NCI-H446 treated with DMSO at 0.1 percent for 48 hours (cell line): ENCODE measurements at regions not wholly inside any gene's neighbourhood (a gene's known extent, or its start where the extent isn't known, plus 50 kb on each side); places are given as distances from the start of the nearest gene placed in this dataset.
"Not testable (repeated sequence)": the region's sequence is repeated elsewhere in the genome, so short reads cannot be mapped to it uniquely, and the experiment has no call there.

Experiments used
- DNase-seq: peaks from one replicate; lab custom pipeline; 2025; lab: John Stamatoyannopoulos, UW

DNA sequence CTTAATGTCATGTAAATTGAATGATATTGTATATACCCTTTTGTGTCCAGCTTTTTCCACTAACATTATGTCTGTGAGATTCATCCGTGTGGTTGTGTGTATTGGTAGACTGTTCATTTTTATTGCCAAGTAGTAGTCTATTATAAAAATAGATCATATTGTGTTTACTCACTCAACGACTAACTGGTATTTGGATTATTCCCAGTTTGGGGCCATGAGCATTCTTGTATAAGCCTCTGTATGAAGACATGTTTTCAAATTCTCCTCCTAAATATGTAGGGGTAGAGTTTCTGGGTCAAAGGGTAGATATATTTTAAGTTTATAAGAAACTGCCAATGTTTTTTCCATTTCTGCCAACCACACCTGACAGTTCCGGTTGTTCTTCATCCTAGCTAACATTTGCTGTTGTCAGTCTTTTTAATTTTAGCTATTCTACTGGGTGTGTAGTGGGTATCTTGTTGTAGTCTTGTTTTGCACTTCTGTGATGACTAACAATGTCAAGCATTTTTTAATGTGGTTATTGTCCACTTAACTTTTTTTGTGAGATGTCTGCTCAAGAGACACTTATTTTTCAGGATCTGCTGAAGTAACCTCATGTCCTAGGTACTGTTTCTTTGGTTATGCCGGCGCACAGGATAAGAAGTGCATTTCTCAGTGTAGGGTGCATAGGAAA is 93.2 kb downstream of the DACT1 start:
- DNase-seq: no peak

DNA sequence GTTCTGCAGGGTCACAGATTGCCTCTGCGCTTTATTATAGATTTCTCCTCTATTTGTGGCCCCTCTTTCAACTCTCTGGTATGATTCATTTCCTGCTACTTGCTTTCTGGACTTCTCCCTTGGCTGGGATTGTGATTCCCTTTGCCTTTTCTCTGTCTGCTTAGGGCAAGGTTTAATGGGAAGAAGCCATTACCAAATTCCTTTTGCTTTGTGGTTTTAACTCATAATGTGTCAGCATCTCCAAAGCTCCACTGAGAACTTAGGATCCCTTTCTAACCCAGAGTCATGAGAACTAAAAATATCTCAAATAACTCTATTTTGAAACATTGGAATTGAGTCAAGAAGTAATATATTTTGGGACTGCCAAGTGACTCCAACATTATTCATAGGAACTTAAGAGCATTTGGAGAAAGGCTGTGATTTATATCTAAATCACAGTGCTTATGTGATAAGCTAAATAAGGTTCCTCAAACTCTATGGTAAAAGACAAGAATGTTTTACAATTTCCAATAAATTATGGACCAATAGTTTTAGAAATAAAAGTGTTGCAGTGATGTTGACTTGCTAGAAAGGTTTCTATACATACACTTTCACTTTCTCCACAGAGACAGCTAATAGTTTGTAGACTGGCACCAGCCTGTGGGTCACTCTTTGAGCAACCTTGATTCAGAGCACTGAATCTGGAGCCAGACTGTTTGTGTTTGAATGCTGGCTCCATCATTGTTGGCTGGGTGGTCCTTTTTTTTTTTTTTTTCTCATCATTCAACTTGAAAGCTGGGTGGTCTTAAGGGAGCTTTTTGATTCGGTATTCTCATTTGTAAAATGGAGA is 93.9 kb downstream of the DACT1 start:
- no peak for DNase-seq

DNA sequence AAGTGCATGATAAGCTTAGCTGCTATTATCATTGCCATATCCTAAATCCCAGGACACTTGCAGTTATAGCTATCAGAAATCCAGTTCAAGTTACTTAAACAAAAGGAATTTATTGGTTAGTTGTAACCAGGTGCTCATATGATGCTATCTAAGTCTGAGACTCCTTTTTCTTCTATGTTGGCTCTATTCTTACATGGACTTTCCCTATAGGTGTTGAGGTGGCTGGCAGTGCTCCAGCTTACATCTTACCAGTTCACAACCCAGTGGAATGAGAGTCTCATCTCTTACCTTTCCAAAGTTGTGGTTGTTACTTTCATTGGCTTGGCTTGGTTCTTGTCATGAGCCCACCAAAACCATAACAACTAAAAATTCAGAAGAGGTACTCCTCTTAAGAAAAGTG is 94.6 kb downstream of the DACT1 start:
- DNase-seq: no peak

DNA sequence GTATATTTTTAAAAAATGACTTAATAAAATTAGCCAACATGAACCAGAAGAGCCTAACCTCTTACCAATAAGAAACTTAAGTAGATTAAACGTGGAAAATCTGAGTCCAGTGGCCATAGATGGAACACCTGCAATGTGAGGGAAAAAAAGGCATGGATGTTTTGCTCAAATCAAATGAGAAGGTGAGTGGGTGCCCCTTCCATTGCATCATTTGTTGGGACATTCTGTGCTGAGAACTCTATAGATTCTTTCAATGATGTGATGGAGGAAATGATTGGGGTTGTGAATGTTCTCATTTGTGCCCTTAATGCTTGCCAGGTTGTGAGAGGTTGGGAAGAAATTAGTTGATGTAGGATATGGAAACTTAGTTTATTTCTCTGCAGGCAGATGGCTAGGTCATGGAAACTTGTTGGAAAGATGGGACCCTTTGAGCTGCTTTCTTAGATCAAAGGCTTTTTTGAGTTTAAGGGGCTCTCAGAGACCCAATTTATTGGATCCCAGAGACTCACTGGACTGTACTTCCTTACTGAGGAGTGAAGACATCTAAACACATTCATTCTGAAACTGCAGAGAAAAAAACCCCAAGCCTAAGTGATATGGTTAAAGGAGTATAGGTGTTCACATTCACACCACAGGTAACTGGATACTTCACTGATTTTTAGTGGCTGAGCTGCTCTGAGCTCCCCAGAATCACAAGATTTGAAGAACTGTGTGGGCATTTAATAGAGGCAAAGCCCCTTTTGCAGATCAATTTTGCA is 95.9 kb downstream of the DACT1 start:
- DNase-seq: no peak

DNA sequence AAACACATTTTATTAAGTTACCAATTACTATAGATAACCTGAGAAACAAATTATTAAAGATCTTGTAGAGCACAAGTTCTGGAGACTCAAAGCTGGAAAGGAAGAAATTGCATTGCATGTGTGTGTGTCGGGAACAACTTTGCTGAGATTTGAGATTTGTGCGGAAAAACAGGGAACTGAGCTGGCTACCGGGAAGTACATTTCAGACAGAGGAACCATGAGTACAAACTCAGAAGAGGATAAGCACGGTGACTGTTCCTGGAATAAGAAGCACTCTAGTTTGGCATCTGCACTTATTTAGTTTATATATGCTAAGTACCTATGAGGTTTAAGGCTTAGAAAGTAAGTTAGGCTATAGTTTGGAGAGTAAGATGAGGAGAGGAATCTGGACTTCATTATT is 97.8 kb downstream of the DACT1 start:
- no peak for DNase-seq

DNA sequence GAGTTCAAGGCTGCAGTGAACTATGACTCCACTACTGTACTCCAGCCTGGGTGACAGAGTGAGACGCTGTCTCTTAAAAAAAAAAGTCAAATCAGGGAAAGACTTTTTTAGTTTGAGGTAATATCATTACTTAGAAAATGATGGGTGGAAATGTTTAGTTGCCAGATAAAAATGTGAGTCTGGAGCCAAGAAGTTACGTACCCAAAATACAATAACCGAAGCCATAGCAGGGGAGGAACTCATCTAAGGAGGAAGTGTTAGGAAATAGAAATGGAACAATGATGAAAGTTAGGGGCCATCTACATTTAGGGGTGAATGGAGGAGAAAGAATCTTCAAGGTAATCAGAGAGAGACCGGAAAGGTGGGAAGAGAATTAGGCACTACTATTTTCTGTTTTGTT is 98.8 kb downstream of the DACT1 start:
- no peak for DNase-seq

DNA sequence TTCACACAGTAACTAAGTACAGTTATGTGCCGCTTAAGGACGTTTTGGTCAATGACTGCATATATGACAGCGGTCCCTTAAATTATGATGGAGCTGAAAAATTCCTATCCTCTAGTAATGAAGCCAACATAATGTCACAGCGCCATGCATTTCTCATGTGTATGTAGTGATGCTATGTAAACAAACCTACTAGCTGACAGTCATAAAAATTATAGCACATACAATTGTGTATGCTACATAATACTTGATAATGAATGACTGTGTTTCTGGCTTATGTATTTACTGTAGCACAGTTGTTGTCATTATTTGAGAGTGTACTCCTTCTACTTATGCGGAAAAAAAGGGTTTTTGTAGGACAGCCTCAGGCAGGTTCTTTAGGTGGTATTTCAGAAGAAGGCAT is 99.7 kb downstream of the DACT1 start:
- DNase-seq: no peak

DNA sequence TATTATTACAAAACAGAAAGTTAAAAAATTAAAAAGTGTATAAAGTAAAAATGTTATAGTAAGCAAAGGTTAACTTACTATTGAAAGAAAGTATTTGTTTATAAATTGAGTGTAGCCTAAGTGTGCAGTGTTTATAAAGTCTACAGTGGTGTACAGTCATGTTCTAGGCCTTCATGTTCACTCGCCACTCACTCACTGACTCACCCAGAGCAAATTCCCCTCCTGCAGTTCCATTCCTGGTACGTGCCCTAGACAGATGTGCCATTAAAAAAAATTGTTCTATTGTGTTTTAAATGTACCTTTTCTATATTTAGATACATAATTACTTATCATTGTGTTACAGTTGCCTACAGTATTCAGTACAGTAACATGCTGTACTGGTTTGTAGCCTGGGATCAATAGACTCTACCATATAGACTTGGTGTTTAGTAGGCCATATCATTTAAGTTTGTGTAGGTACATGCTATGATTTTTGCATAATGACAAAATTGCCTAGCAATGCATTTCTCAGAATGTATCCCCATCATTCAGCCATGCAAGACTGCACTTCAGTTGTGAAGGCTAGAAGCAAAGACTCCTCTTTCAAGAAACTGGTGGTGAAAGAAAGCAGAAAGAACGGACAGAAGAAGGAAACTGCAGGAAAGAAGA is 100.6 kb downstream of the DACT1 start:
- no peak for DNase-seq

DNA sequence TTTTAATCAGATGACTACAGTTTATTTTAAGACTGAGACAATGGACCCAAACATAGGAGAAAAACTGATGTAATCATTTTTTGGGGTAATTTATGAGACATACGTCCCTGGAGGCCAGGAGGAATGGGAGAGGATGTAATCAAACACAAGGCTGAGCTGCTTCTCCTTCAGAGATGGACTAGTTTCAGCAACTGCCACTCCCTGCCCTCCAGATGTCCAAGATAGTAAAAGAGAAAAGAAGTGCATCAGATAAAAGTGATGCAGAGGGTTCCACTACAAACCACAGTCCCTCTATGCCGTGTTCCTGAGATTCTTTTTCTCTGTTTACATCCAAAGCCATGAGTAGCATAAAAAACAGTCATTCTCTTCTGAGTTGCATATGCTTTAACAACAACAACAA is 101.1 kb downstream of the DACT1 start:
- DNase-seq: no peak

DNA sequence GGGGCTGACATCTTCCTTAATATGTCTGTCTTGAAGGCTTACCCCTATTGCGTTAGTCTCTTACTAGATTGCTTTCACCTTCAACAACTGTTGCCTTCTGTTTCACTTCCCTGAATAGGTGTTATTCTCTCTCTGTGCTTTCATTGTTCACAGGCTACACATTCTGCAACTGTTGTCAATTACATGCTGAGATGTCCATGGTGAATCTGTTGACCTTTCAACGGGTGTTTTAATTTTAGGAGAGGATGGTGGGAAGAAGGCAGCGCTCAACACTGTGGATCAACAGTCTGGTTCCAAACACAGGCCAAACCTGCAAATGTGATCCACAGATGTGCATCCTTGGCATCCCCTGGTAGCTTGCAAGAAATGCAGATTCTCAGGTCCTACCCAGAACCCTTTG is 101.9 kb downstream of the DACT1 start:
- DNase-seq: no peak

DNA sequence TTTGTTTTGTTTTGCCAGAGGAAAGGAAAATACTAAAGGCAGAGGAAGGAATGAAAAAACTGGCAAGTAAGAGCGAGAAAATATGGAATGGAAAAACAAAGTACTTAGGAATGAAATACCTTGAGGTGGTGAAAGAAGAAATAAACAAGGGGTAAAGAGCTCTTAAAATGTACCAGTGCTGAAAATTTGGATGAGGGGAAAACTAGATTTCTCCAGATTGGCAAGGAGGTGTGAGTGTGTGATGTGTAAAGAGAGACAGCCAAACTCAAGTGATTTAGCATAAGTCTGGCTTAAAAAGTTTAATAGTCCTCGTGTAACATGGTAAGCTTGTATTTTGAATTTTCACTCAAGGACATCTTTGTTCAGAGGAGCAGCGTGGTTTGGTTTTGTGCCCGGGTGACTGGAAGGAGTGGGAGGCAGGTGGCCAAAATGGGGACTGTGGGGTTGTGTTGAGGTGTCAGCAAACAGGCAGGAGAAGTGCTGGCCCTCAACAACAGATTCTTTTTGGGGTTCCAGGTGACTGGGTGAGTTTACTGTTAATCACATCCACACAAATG is 102.7 kb downstream of the DACT1 start:
- DNase-seq: no peak

DNA sequence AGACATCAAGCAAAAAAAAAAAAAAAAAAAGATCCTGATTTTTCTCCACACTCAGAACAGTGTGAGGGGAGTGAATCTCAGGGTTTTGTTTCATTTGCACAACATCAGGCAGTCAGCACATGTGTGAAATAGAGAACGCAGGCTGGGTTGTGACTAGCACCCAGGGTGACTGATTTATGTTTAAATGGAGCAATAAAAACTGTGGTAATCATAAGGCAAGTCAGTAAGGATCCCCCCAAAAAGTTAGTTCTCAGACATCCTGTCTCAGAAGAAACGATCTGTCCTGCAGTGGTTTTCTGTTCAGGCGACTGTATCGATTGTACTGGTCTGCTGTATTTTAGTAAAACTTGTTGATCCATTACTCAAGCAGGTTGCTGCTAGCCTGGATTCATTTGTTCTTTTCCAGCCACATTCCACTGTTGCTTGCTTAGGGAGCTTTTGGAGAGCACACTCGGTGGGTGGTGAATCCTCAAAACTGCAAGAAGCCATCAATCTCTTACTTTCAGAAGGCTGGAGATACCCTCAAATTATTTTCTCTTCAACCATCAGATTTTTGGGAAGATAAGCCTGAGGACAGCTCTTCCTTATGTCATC is 107.1 kb downstream of the DACT1 start:
- DNase-seq: no peak

DNA sequence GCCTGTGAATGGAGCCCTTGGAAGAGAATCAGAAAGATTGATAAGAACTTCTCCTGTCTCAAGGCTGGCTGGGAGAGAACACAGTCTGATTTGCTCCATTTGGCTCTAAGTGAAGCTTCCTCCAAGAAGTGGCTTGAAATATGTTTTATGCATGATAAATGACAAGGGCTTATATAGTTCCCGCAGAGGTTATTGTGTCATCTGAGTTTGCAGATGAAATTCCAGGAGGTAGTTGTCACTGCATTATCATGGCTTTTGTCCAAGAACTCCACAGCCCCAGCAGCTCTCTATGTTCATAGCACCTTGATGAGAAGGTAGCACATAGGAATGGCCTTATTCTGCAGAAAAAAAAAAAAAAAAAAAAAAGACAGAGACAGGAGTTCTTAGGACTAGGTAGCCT is 108.5 kb downstream of the DACT1 start:
- DNase-seq: no peak

DNA sequence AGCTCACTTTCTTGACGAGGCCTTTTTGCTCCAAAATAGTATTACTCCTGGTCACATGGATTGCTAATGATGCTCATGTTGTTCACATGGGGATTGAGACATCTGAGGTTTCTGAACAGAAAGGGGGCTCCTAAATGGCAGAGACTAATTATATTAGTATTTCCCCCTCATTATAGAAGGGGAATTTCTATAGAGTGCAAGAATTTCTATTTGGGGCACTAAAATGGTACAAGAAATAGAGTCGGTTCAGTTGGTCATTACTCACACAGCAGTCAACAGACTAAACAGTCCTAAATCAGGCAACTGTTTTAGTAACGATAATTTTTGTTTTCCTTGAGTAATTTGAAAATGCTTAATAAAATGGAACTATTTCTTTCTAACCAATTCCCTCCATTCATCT is 108.9 kb downstream of the DACT1 start:
- DNase-seq: no peak

DNA sequence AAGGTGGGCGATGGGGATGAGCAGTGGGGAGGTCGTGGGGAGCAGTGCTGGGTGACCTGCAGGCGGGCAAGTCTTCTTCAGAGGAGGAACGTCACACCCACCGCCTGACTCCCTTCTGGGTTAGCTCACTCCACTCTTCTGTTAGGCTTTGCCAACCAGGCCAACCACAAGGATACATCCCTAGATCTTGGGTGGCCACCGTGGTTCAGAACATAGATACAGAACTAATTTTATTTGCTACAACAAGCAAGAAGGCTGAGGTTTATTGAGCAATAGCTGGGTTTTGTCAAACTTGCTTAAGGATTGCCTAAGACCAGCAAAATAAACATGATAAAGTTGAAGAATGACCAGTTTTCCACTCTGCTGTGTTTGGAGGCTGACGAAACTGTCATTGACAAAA is 109.4 kb downstream of the DACT1 start:
- no peak for DNase-seq

DNA sequence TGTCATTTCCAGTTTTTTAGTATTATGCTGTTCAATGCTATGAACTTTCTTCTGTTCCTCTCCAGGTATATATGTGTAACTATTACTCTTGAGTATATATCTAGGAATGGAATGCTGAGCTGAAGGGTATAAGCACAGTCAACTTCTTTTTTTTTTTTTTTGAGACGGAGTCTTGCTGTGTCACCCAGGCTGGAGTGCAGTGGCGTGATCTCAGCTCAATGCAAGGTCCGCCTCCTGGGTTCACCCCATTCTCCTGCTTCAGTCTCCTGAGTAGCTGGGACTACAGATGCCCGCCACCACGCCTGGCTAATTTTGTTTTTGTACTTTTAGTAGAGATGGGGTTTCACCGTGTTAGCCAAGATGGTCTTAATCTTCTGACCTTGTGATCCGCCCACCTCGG is 110.5 kb downstream of the DACT1 start:
- not testable (repeated sequence) for DNase-seq

DNA sequence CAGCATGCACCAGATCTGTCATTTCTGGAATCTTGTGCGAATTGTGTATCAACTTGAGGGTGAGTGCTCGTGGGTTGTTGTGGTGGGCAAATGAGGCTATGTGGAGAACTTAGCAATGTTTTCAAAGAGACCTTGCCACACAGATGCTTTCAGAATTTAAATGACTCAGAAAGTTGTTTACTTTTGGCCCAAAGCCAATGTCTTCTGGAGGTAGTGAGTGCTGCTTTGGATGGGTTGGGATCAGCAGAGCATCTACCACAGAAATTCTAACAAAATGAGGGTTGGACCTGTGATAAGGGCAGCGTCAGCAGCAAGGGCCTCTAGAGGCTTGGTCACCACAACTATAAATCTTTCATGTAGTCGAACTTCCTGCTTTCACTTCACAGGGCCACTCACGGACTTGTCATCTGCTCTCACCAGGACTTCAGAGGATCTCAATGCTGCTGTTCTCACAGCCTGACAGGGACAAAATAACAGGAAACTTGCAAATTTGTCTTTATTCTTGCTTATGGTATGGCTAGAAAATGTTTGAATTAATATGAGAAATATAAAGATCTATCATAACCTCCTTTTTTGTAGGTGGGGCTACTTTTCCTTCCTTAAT is 111.4 kb downstream of the DACT1 start:
- DNase-seq: peak; percentile 48

DNA sequence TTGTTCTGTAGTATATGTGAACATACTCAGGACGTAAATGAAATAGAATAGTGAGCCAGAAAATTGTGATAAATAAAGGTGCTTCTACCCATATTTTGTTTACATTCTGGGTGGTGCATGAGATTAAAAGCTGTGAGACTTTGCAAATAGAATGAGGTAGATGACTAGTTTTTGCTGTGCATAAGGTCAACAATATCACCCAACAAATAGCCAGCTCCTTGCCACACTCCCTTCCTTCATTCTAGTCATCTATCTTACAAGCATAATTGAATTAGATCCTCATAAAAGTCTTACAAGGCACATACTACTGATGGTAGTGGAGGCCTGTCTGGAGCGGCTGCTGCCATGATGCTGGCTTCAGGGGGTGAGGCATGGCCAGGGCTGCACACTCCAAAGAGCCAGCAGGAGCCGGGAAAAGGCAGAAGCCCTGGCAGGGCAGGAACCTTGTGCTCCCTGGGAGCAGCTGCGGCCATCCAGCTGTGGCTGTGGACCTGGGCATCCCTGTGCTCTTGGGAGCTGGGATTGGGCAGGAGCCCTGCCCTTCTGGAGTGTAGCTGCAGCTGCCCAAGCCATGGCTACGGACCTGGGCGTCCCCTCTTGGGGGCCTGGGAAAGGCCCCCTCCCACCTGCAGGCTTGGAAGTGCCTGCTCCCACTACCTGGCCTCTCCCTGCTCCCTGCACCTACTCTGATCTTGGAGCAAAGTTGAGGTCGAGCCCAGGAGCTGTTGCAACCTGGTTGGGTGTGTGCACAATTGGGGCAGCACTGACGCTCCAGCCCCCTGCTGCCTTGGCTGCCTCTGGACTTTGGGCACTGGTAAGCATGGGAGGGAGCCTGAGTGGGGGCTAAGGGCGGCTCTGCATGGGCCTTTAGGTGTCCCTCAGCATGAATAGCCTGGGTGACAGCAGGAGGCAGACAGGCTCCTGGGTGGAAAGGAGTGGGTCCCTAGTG is 112.8 kb downstream of the DACT1 start:
- DNase-seq: no peak

DNA sequence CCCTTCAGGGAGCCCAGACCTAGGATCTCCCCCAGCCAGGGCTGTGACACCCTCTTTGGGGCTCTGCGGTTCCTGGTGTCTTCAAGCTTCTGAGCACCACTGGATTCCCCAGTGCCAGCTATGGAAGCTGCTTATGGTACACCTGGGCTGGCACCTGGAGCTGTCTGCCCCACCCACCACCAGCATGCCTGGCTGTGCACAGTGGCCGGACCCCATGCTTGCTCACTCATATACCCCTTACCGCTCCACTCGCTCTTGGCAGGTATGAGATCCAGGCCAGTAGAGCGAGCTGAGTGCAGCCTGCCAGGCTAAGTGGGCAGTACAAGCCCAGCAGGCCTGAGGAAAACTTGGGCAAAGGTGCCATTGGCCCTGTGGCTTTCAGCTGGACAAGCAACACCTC is 114.0 kb downstream of the DACT1 start:
- DNase-seq: no peak

DNA sequence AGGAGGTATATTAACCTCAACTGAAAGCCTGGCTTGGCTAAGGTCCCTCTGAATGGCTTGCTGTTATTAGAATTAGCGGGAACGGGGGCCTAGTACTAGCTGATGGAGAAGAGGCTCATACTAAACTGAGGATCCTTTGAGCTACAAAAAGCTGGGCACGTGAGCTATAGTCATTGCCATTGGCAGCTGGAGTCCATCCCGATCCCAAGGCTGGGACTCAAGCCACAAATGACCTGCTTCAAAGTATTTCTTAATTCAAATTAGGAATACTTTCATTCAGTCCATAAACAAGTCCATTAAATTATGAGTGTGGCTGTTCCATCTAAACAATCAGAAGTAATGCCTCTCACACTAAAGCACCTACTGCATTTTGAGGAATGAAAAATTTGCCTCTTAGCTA is 114.5 kb downstream of the DACT1 start:
- no peak for DNase-seq
